ENCODE measurements at regions not wholly inside any gene's neighbourhood (a gene's known extent, or its start where the extent isn't known, plus 50 kb on each side); places are given as distances from the start of the nearest gene placed in this dataset.

GRCh38 chr2:240245184-240245583 is 104.7 kb upstream of the OTOS start:
- TF ChIP-seq CTCF (conservative IDR thresholded peaks at IDR 0.05) (no peak), ZFX (IDR thresholded peaks at IDR 0.05) (no peak)

All from C4-2B (cell line).